ENCODE measurements at regions not wholly inside any gene's neighbourhood (a gene's known extent, or its start where the extent isn't known, plus 50 kb on each side); places are given as distances from the start of the nearest gene placed in this dataset.

DNA sequence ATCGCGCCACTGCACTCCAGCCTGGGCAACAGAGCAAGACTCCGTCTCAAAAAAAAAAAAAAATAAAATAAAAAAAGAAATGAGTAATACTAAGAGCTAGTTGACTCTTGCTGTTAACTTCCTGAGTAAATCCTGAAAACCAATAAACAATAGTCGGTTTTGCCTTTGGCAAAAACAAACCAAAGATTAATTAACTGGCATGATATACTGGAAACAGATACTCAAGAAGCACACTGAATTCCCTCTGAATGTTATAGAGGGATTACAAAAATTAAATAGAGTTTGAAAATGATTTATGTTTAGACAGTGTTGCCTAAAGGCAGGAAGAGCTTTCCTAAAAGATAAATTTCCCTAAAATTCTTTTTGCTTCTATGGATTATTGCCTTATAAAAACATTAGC is 1702.3 kb downstream of the STIM2 start:
- Mint-ChIP-seq H3K4me3 (no peak overlapping the region), H3K27ac (no peak overlapping the region), H3K4me1 (ENCODE audit: low read depth) (no peaks in the 10 kb centered on the region), H3K27me3 (no peaks in the 10 kb centered on the region), H3K9me3 (peaks cover 11% of the 10 kb centered on the region), H3K36me3 (ENCODE audit: low read depth) (no peaks in the 10 kb centered on the region)
- DNase-seq = no peak

DNA sequence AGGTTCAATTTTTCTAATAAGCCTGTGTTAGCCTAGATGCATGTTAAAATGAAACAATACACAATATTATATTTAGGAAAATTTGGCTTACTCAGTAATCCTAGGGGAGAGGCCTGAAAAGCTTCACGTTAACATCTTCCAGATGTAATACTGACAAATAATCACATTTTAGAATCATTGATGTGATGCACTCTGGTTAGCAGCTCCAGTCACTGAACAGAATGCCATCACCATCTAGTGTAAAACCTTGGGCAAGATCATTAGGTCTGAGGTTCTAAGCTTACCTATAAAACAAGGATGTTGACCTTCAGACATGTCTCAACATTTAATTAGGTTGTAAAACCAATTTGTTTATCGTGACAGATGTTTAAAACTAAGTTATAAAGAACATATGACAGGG is 1704.8 kb downstream of the STIM2 start:
- Mint-ChIP-seq H3K9me3 (peaks cover 23% of the 10 kb centered on the region), H3K27ac (no peak overlapping the region), H3K36me3 (ENCODE audit: low read depth) (no peaks in the 10 kb centered on the region), H3K27me3 (no peaks in the 10 kb centered on the region), H3K4me1 (ENCODE audit: low read depth) (no peaks in the 10 kb centered on the region), H3K4me3 (no peak overlapping the region)
- DNase-seq = no peak

DNA sequence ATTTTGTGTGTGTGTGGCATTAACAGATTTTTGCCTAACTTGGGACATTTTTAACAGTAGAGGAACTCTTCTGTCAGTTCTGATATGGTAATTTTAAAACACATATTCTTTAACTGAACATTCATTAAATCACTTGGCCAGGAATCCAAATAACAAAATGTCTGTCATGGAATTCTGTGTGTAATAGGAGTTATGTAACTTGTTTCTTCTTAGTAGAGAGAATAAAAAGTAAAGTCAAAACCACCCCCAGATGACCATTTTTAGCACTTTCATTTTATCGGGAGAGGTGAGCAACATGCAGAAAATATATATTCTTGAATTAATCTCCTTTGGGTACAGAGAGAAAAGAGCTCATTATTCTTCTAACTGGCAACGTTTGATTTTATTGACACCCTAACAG is 1740.3 kb downstream of the STIM2 start:
- H3K9me3 Mint-ChIP-seq = peaks cover 10% of the 10 kb centered on the region
- no peaks in the 10 kb centered on the region for H3K4me1 Mint-ChIP-seq (ENCODE audit: low read depth)
- no peak overlapping the region for H3K4me3 Mint-ChIP-seq
- no peaks in the 10 kb centered on the region for H3K36me3 Mint-ChIP-seq (ENCODE audit: low read depth)
- H3K27ac Mint-ChIP-seq = no peak overlapping the region
- DNase-seq = no peak
- no peaks in the 10 kb centered on the region for H3K27me3 Mint-ChIP-seq

DNA sequence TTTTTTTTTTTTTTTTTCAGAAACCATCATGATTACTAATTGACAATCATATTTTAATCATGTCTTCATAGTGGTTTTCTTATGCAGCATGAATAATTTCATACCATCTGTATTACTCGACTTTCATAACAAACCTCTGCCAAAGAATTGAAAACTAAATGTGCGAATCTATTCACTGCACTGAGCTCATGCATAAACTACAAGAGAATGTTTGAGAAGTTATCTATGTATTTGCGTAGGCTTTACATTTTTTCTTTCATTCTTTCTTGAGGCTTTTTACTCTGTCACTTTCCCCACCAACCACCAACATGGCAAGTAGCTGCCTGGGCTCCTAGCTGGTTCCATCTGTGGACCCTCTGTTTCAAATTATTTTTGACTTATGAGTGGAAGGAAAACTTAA is 1761.0 kb downstream of the STIM2 start:
- H3K4me1 Mint-ChIP-seq (ENCODE audit: low read depth) = no peaks in the 10 kb centered on the region
- H3K36me3 Mint-ChIP-seq (ENCODE audit: low read depth) = no peaks in the 10 kb centered on the region
- H3K27ac Mint-ChIP-seq = no peak overlapping the region
- no peak overlapping the region for H3K4me3 Mint-ChIP-seq
- no peak for DNase-seq
- H3K27me3 Mint-ChIP-seq = no peaks in the 10 kb centered on the region
- H3K9me3 Mint-ChIP-seq = peaks cover 16% of the 10 kb centered on the region

DNA sequence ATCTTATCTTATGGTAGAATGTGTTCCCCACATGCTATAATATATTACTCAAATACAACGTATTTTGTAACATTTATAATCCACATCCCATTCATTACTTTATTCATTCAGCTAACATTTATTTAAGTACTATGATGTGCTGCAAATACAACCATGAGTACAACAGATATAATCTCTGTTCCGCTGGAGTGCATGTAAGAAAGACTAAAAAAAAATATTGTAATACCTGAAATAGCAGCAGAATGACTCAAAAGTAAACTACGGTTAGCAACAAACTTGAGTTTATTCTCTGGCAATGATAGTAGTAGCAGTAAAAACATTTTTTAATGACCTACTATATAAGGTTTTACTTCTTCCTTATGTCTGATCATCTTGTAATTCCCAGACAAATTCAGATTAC is 1776.3 kb downstream of the STIM2 start:
- peaks cover 7% of the 10 kb centered on the region for H3K9me3 Mint-ChIP-seq
- no peak overlapping the region for H3K27ac Mint-ChIP-seq

DNA sequence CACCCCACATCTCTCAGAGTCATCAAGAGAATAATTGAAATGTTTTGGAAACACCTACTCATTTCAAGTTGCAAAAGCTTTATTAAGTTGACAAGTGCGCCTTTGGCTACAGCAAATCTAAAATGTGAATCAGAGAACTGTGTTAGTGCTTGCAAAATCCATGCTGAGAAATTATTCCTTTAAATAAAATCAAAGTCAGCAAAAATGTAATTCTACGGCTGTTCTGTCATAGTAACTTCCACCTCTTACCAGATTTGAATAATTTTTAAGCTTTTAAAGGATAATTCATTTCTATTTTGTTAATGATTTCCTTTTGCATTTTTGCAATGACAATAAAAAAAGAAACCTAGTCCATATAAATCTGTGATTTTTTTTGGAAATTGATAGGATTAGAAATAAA is 1779.1 kb downstream of the STIM2 start:
- no peak for DNase-seq
- no peak overlapping the region for H3K27ac Mint-ChIP-seq
- H3K27me3 Mint-ChIP-seq = no peaks in the 10 kb centered on the region
- no peaks in the 10 kb centered on the region for H3K36me3 Mint-ChIP-seq (ENCODE audit: low read depth)
- no peaks in the 10 kb centered on the region for H3K4me1 Mint-ChIP-seq (ENCODE audit: low read depth)
- H3K4me3 Mint-ChIP-seq = no peak overlapping the region
- H3K9me3 Mint-ChIP-seq = no peaks in the 10 kb centered on the region

More for the DNA sequence above, 1776.3 kb downstream of the STIM2 start:
- DNase-seq = no peak
- Mint-ChIP-seq H3K4me1 (ENCODE audit: low read depth) (no peaks in the 10 kb centered on the region), H3K27me3 (no peaks in the 10 kb centered on the region), H3K4me3 (no peak overlapping the region), H3K36me3 (ENCODE audit: low read depth) (no peaks in the 10 kb centered on the region)

DNA sequence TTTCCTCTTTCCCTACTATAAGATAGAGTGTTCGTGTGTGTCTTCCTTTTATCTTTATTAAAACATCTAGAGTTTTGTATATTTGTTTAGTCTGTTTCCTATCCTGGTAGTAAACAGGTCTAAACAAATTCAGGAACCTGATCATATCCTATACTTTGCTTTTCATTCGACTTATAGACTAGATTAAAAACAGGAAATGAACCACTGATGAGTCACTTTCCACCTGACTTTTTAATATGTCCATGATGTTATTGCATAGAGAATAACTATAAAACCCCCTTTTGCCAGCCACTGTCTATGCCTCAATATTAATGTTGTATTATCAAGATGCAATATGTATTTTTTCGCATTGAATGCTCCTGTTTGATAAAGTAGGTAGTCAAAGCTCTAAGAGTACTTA is 1794.0 kb downstream of the STIM2 start:
- Mint-ChIP-seq H3K27me3 (no peaks in the 10 kb centered on the region), H3K4me3 (no peak overlapping the region), H3K36me3 (ENCODE audit: low read depth) (no peaks in the 10 kb centered on the region), H3K4me1 (ENCODE audit: low read depth) (no peaks in the 10 kb centered on the region), H3K27ac (no peak overlapping the region), H3K9me3 (peaks cover 23% of the 10 kb centered on the region)
- no peak for DNase-seq

DNA sequence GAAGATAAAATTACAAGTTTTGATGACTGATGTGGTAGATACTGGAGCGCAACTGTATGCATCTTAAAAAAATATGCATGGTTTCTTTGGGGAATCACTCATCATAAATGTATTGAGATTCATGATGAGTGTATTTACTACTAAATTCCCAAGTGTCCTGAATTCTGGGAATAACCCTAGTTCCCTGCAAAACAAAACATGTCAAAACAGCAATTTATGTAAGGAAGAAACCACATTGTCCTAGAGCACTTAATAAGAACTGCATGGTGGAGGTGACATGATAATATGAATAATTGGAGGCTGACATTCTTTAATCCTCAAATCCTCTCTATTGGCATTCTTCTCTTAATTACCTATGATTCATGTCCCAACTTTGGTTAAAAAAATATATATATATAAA is 1804.7 kb downstream of the STIM2 start:
- no peak for DNase-seq
- Mint-ChIP-seq H3K27me3 (no peaks in the 10 kb centered on the region), H3K9me3 (peaks cover 4% of the 10 kb centered on the region), H3K27ac (no peak overlapping the region), H3K4me3 (no peak overlapping the region), H3K4me1 (ENCODE audit: low read depth) (no peaks in the 10 kb centered on the region), H3K36me3 (ENCODE audit: low read depth) (no peaks in the 10 kb centered on the region)

DNA sequence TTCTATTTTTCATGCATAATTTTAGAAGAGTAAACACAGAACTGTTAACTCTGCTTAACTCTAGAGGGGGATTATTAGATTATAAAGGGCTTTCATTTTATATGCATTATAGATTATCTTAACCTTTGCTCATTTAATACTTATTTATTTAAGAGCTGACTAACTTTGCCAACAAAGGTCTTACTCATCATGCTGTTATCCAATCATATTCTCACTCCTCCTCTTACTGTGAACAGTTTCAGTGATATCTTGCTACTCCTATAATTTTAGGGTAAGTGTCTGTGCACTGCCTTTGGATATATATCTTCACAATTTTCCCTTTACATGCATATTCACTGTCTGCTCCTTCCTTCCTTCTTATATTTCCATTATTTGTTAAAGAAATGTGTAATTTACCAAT is 1814.9 kb downstream of the STIM2 start:
- Mint-ChIP-seq H3K4me3 (no peak overlapping the region), H3K36me3 (ENCODE audit: low read depth) (no peaks in the 10 kb centered on the region), H3K27me3 (no peaks in the 10 kb centered on the region), H3K9me3 (peaks cover 10% of the 10 kb centered on the region), H3K4me1 (ENCODE audit: low read depth) (no peaks in the 10 kb centered on the region), H3K27ac (no peak overlapping the region)
- no peak for DNase-seq

DNA sequence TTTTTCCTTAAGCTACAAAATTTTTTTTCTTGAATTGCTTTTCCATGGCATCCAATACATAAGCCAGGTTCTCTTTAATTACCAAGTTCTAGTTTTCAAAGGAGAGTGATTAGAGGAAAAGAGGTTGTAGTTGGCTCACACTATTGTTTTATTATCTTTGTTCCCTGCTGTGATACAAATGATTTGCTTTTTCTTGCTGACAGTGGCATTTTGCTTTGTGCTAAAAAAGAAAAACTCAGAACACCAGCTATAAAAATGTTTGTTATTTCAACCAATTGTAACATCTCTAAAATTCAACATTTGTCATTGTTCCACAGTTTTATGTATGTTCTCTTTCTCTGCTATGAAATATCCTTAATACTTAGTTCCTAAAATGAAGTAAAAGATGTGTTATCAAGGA is 1817.2 kb downstream of the STIM2 start:
- Mint-ChIP-seq H3K4me3 (no peak overlapping the region), H3K4me1 (ENCODE audit: low read depth) (no peaks in the 10 kb centered on the region), H3K27ac (no peak overlapping the region), H3K27me3 (no peaks in the 10 kb centered on the region), H3K36me3 (ENCODE audit: low read depth) (no peaks in the 10 kb centered on the region), H3K9me3 (peaks cover 10% of the 10 kb centered on the region)
- no peak for DNase-seq

DNA sequence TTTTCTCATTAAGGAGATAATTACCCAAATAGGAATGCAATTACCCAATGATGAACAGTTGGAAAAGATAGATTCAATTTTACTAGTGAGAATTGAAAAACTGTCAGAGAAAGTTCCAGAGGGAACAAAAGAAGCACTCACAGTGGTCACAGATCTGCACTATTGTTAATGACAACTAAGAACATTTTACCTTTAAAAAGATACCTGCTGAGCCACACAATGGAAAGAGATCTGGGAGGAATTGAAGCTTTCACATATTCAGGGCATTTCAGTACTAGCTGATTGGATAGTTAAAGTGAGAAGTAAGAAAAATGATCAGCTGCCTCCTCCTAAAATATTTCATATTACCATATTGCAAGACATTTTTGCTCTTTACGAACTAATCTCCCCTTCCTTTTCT is 1822.2 kb downstream of the STIM2 start:
- Mint-ChIP-seq H3K36me3 (ENCODE audit: low read depth) (no peaks in the 10 kb centered on the region), H3K4me1 (ENCODE audit: low read depth) (no peaks in the 10 kb centered on the region)

DNA sequence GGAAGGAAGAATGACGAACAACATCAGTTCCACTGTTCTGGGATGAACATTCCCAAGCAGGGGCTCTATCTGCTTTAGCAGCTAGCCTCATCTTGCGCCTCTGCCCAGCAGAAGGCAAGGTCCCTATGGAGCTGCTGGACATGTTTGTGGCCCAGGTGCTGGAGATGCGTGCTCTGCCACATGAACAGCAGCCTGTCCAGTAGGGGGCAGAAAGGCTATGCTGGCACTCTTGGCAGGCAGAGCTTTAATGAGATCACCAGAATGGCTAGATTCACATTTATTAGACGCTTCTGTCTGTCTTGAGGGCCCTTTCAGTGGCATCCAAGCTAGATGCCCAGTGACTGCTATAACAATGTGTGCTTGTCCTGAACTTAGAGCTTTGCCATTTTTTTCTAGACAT is 1826.0 kb downstream of the STIM2 start:
- no peak overlapping the region for H3K4me3 Mint-ChIP-seq
- H3K36me3 Mint-ChIP-seq (ENCODE audit: low read depth) = no peaks in the 10 kb centered on the region
- no peak for DNase-seq
- no peak overlapping the region for H3K27ac Mint-ChIP-seq
- no peaks in the 10 kb centered on the region for H3K4me1 Mint-ChIP-seq (ENCODE audit: low read depth)
- peaks cover 8% of the 10 kb centered on the region for H3K9me3 Mint-ChIP-seq
- no peaks in the 10 kb centered on the region for H3K27me3 Mint-ChIP-seq

More for the DNA sequence above, 1822.2 kb downstream of the STIM2 start:
- DNase-seq = no peak
- Mint-ChIP-seq H3K4me3 (no peak overlapping the region), H3K27ac (no peak overlapping the region), H3K9me3 (peaks cover 9% of the 10 kb centered on the region), H3K27me3 (no peaks in the 10 kb centered on the region)

DNA sequence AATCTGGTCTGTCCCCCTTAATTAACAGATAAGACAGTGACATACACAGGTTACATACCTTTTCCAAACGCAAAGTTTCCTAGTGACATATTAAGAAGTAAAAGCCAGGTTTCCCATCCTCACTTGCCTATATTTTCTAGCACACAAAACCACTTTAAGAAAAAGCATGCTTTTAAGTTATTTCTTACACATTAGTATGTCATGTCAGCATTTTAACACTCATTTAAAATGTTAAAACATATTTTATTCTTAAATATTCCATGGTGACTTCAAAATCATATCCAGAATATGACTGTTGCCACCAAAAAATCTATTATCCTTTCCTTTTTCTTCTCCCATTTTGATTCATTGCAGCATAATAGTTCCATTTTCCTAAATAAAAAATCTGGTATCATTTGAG is 1830.2 kb downstream of the STIM2 start:
- DNase-seq = no peak
- Mint-ChIP-seq H3K4me3 (no peak overlapping the region), H3K36me3 (ENCODE audit: low read depth) (no peaks in the 10 kb centered on the region), H3K9me3 (peaks cover 9% of the 10 kb centered on the region), H3K4me1 (ENCODE audit: low read depth) (no peaks in the 10 kb centered on the region), H3K27me3 (no peaks in the 10 kb centered on the region), H3K27ac (no peak overlapping the region)

DNA sequence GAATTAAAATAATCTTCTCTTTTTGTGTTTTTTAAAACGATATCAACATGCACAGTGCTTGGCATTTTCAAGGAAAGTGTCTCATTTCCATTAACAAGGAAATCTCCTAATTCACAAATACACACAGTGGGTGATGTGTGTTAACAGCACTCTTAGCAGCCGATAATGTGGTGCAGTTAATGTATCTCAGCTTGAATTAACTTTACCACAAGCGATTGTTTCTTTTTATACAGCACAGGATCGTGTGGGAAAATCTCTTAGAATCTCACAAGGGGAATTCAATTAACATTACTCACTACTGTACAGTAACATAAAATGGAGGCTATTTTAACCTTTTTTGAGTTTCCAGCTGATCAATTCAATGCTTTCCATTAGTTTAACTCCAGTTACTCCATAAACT is 1841.9 kb downstream of the STIM2 start:
- DNase-seq = no peak
- Mint-ChIP-seq H3K4me3 (no peak overlapping the region), H3K27ac (no peak overlapping the region), H3K9me3 (peaks cover 20% of the 10 kb centered on the region), H3K4me1 (ENCODE audit: low read depth) (no peaks in the 10 kb centered on the region), H3K36me3 (ENCODE audit: low read depth) (no peaks in the 10 kb centered on the region), H3K27me3 (no peaks in the 10 kb centered on the region)

DNA sequence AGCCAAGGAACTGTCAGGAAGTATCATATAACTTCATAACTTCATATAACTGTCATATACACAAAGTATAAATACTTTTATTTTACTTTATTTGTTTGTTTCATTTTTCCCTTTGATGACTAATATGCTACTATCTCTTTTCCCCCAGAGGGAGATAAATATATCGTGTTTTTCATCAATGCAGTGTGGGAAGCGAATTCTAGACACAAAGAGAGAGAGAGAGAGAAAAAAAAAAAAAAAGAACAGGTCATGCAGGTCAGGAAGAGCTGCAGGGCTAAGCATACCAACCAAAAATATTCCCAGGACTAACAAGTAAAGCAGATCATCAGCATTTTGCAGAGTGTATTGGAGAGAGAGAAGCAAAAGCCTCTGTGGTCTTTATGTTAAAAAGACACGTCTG is 1849.2 kb downstream of the STIM2 start:
- no peak overlapping the region for H3K4me3 Mint-ChIP-seq
- no peak overlapping the region for H3K27ac Mint-ChIP-seq
- peaks cover 23% of the 10 kb centered on the region for H3K9me3 Mint-ChIP-seq
- H3K4me1 Mint-ChIP-seq (ENCODE audit: low read depth) = no peaks in the 10 kb centered on the region
- no peak for DNase-seq
- no peaks in the 10 kb centered on the region for H3K36me3 Mint-ChIP-seq (ENCODE audit: low read depth)
- H3K27me3 Mint-ChIP-seq = no peaks in the 10 kb centered on the region

DNA sequence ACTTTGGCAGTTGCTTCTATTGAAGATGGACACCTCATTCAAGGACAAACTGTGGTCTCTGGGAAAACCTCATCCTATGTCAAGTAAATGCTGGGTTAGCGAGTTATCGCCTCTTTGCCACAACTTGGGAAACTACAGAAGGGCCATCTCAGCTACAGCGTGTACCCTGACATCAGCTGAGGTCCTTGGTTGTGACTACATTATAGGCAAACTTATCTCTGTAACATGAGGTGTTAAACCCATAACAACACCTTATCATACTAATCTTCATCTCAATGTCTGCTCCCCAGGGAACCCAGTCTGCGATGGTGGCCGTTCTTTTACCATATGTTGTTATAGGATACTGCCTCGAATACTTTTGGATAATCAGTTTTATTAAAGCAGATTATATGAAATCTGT is 1862.7 kb downstream of the STIM2 start:
- no peak for DNase-seq
- H3K4me1 Mint-ChIP-seq (ENCODE audit: low read depth) = no peaks in the 10 kb centered on the region
- H3K27ac Mint-ChIP-seq = no peak overlapping the region
- H3K4me3 Mint-ChIP-seq = no peak overlapping the region
- H3K27me3 Mint-ChIP-seq = no peaks in the 10 kb centered on the region
- peaks cover 19% of the 10 kb centered on the region for H3K9me3 Mint-ChIP-seq
- H3K36me3 Mint-ChIP-seq (ENCODE audit: low read depth) = no peaks in the 10 kb centered on the region
